ENCODE measurements at regions not wholly inside any gene's neighbourhood (a gene's known extent, or its start where the extent isn't known, plus 50 kb on each side); places are given as distances from the start of the nearest gene placed in this dataset.

- H3K9ac ChIP-seq (ENCODE audit: extremely low read depth, low read length, poor library complexity, severe bottlenecking), result no peak overlapping the region
- Mint-ChIP-seq H3K4me3 (no peak overlapping the region), H3K4me1 (no peaks in the 10 kb centered on the region), H3K27ac (no peak overlapping the region), H3K36me3 (ENCODE audit: low read depth) (no peaks in the 10 kb centered on the region), H3K9me3 (no peaks in the 10 kb centered on the region), H3K27me3 (ENCODE audit: insufficient read depth) (no peaks in the 10 kb centered on the region)
- H3K9me3 ChIP-seq (ENCODE audit: control insufficient read depth, low read length), result no peaks in the 10 kb centered on the region
- 93 to 100% methylated on average over 1 to 3 of the region's 4 CpGs for WGBS, 2 experiments (ENCODE audit: insufficient coverage in 1 of 2, insufficient read length in 1 of 2)
- H3K27ac ChIP-seq (ENCODE audit: low read depth, low read length), result no peak overlapping the region
- H3K4me1 ChIP-seq (ENCODE audit: control insufficient read depth, insufficient read depth, low read length), result peaks cover 3% of the 10 kb centered on the region
- TF ChIP-seq CTCF (conservative IDR thresholded peaks at IDR 0.05), result no peak
- H3K36me3 ChIP-seq (ENCODE audit: control insufficient read depth, insufficient read depth, low read length), result no peaks in the 10 kb centered on the region
- H3K27me3 ChIP-seq (ENCODE audit: control insufficient read depth, insufficient read depth, low read length, poor library complexity, severe bottlenecking), result no peaks in the 10 kb centered on the region
- H3K4me3 ChIP-seq (ENCODE audit: low read length), result no peak overlapping the region
- DNase-seq, result no peak
Measured at GRCh38 chr6:147752689-147753403, 244.4 kb downstream of the SAMD5 start.

- Histone ChIP-seq H3K36me3 (ENCODE audit: control insufficient read depth, insufficient read depth, low read length) (no peaks in the 10 kb centered on the region), H3K9me3 (ENCODE audit: control insufficient read depth, low read length) (no peaks in the 10 kb centered on the region), H3K27ac (ENCODE audit: low read depth, low read length) (no peak overlapping the region), H3K4me3 (ENCODE audit: low read length) (no peak overlapping the region), H3K27me3 (ENCODE audit: control insufficient read depth, insufficient read depth, low read length, poor library complexity, severe bottlenecking) (no peaks in the 10 kb centered on the region), H3K4me1 (ENCODE audit: control insufficient read depth, insufficient read depth, low read length) (no peaks in the 10 kb centered on the region), H3K9ac (ENCODE audit: extremely low read depth, low read length, poor library complexity, severe bottlenecking) (no peak overlapping the region)
- no peaks in the 10 kb centered on the region for H3K36me3 Mint-ChIP-seq (ENCODE audit: low read depth)
- H3K9me3 Mint-ChIP-seq, result no peaks in the 10 kb centered on the region
- TF ChIP-seq CTCF (conservative IDR thresholded peaks at IDR 0.05), result no peak
- H3K27ac Mint-ChIP-seq, result no peak overlapping the region
- no peak overlapping the region for H3K4me3 Mint-ChIP-seq
- no peaks in the 10 kb centered on the region for H3K4me1 Mint-ChIP-seq
- H3K27me3 Mint-ChIP-seq (ENCODE audit: insufficient read depth), result no peaks in the 10 kb centered on the region
- 94 to 95% methylated on average over 2 to 3 of the region's 3 CpGs for WGBS, 2 experiments (ENCODE audit: insufficient coverage in 1 of 2, insufficient read length in 1 of 2)
- DNase-seq, result no peak
Measured at GRCh38 chr6:147755999-147756398, 247.5 kb downstream of the SAMD5 start.

GRCh38 chr6:147756891-147757290 lies 248.4 kb downstream of the SAMD5 start:
- H3K27ac ChIP-seq (ENCODE audit: low read depth, low read length), result no peak overlapping the region
- no peak for TF ChIP-seq CTCF (conservative IDR thresholded peaks at IDR 0.05)
- no peak for DNase-seq
- H3K27ac Mint-ChIP-seq, result no peak overlapping the region
- WGBS, 2 experiments (ENCODE audit: insufficient coverage in 1 of 2, insufficient read length in 1 of 2), result 92 to 100% methylated on average over 2 to 3 of the region's 3 CpGs
- H3K36me3 ChIP-seq (ENCODE audit: control insufficient read depth, insufficient read depth, low read length), result no peaks in the 10 kb centered on the region
- no peak overlapping the region for H3K4me3 Mint-ChIP-seq
- H3K4me3 ChIP-seq (ENCODE audit: low read length), result no peak overlapping the region
- H3K27me3 Mint-ChIP-seq (ENCODE audit: insufficient read depth), result no peaks in the 10 kb centered on the region
- no peaks in the 10 kb centered on the region for H3K9me3 ChIP-seq (ENCODE audit: control insufficient read depth, low read length)
- no peaks in the 10 kb centered on the region for H3K4me1 ChIP-seq (ENCODE audit: control insufficient read depth, insufficient read depth, low read length)
- no peaks in the 10 kb centered on the region for H3K27me3 ChIP-seq (ENCODE audit: control insufficient read depth, insufficient read depth, low read length, poor library complexity, severe bottlenecking)
- no peaks in the 10 kb centered on the region for H3K36me3 Mint-ChIP-seq (ENCODE audit: low read depth)
- H3K9me3 Mint-ChIP-seq, result no peaks in the 10 kb centered on the region
- no peaks in the 10 kb centered on the region for H3K4me1 Mint-ChIP-seq
- H3K9ac ChIP-seq (ENCODE audit: extremely low read depth, low read length, poor library complexity, severe bottlenecking), result no peak overlapping the region

Data from endodermal cell (in vitro differentiated cells).